CD4-positive, alpha-beta memory T cell (primary cell): ENCODE measurements at regions not wholly inside any gene's neighbourhood (a gene's known extent, or its start where the extent isn't known, plus 50 kb on each side); places are given as distances from the start of the nearest gene placed in this dataset.

Experiments
- CTCF ChIA-PET: fragments of 350-600 bp; sonication (Branson Sonifier 250); formaldehyde crosslinking; loops from one replicate; lab custom pipeline; 2021; ENCODE audit warnings: inconsistent platforms; ENCODE audit not compliant: partially characterized antibody; lab: Charles Lee
- POLR2A ChIA-PET: fragments of 350-600 bp; sonication (Branson Sonifier 250); formaldehyde crosslinking; loops from one replicate; lab custom pipeline; 2021; ENCODE audit not compliant: partially characterized antibody; lab: Charles Lee
- DNase-seq, 5 donors: peaks; one replicate each; pipeline versions ENCODE4 v3.0.0 to v3.0.0-alpha.2; 2020 to 2022; ENCODE audit warnings: mixed read lengths in 1 of 5
- H3K27ac ChIP-seq: one replicate; pipeline ENCODE4 v1.7.0; 2013; ENCODE audit warnings: low read depth, low read length
- H3K27me3 ChIP-seq: 2 replicates; pipeline ENCODE4 v1.7.0; 2013; ENCODE audit warnings: mild to moderate bottlenecking, low read length, moderate library complexity; ENCODE audit not compliant: insufficient read depth
- H3K36me3 ChIP-seq: 2 replicates; pipeline ENCODE4 v1.7.0; 2013; ENCODE audit warnings: mild to moderate bottlenecking, low read length, moderate library complexity; ENCODE audit not compliant: insufficient read depth
- H3K4me1 ChIP-seq: 2 replicates; pipeline ENCODE4 v1.7.0; 2013; ENCODE audit warnings: mild to moderate bottlenecking, low read length, moderate library complexity; ENCODE audit not compliant: insufficient read depth
- H3K4me3 ChIP-seq, 2 donors: one replicate each; pipeline ENCODE4 v1.7.0; 2013; ENCODE audit warnings: low read length in 2 of 2, mild to moderate bottlenecking in 1 of 2
- H3K9me3 ChIP-seq, 2 donors: one replicate each; pipeline ENCODE4 v1.7.0; 2013; ENCODE audit warnings: low read length in 2 of 2, control low read depth in 1 of 2; ENCODE audit not compliant: control insufficient read depth in 1 of 2
- H3K27ac Mint-ChIP-seq, 7 donors: one replicate each; pipeline ENCODE4 v1.8.0; 2020 to 2021; ENCODE audit warnings: mixed read lengths in 7 of 7, mild to moderate bottlenecking in 6 of 7, inconsistent platforms in 3 of 7, moderate library complexity in 3 of 7
- H3K27me3 Mint-ChIP-seq, 2 donors: one replicate each; pipeline ENCODE4 v1.8.0; 2020 to 2021; ENCODE audit warnings: mixed read lengths in 2 of 2
- H3K36me3 Mint-ChIP-seq, 2 donors: one replicate each; pipeline ENCODE4 v1.8.0; 2020 to 2021; ENCODE audit warnings: mixed read lengths in 2 of 2, inconsistent platforms in 1 of 2, mild to moderate bottlenecking in 1 of 2
- H3K4me1 Mint-ChIP-seq, 4 donors: one replicate each; pipeline ENCODE4 v1.8.0; 2020 to 2021; ENCODE audit warnings: mixed read lengths in 4 of 4, mild to moderate bottlenecking in 1 of 4
- H3K4me3 Mint-ChIP-seq, 8 donors: one replicate each; pipeline ENCODE4 v1.8.0; 2020 to 2021; ENCODE audit warnings: mixed read lengths in 8 of 8, mild to moderate bottlenecking in 7 of 8, moderate library complexity in 6 of 8, inconsistent platforms in 3 of 8
- H3K9me3 Mint-ChIP-seq, 8 donors: one replicate each; pipeline ENCODE4 v1.8.0; 2020 to 2021; ENCODE audit warnings: mixed read lengths in 8 of 8, mild to moderate bottlenecking in 5 of 8, inconsistent platforms in 3 of 8, moderate library complexity in 1 of 8
- intact Hi-C: fragments of 100-400 bp; cut with micrococcal nuclease; formaldehyde crosslinking; loops from one replicate; pipeline ENCODE4 v1.15.1; 2023

GRCh38 chr13:40403509-40404241 lies 262.8 kb downstream of the FOXO1 start:
- ChIA-PET CTCF (no interaction called here), POLR2A (no interaction called here)
- H3K27ac Mint-ChIP-seq, result no peak overlapping the region
- intact Hi-C loops, result no loop called here
- peaks cover 0 to 5% (median 0%) of the 10 kb centered on the region in 8 donors for H3K9me3 Mint-ChIP-seq
- H3K36me3 Mint-ChIP-seq, result no peaks in the 10 kb centered on the region
- no peak overlapping the region for H3K27ac ChIP-seq
- no peak overlapping the region for H3K4me3 Mint-ChIP-seq
- peaks cover 8 to 16% (median 12%) of the 10 kb centered on the region in 4 donors for H3K4me1 Mint-ChIP-seq
- no peaks in the 10 kb centered on the region for H3K27me3 ChIP-seq
- H3K27me3 Mint-ChIP-seq, result no peaks in the 10 kb centered on the region
- H3K4me3 ChIP-seq, result no peak overlapping the region
- DNase-seq, result no peak
- H3K9me3 ChIP-seq, result no peaks in the 10 kb centered on the region
- peaks cover 10% of the 10 kb centered on the region for H3K4me1 ChIP-seq
- H3K36me3 ChIP-seq, result no peaks in the 10 kb centered on the region

GRCh38 chr13:40404407-40404806 lies 262.0 kb downstream of the FOXO1 start:
- Mint-ChIP-seq H3K9me3 (peaks cover 0 to 5% (median 0%) of the 10 kb centered on the region in 8 donors), H3K27ac (no peak overlapping the region), H3K4me1 (peaks cover 8 to 16% (median 11%) of the 10 kb centered on the region in 4 donors), H3K4me3 (no peak overlapping the region), H3K27me3 (no peaks in the 10 kb centered on the region), H3K36me3 (no peaks in the 10 kb centered on the region)
- Histone ChIP-seq H3K27ac (no peak overlapping the region), H3K4me3 (no peak overlapping the region), H3K9me3 (no peaks in the 10 kb centered on the region), H3K27me3 (no peaks in the 10 kb centered on the region), H3K36me3 (no peaks in the 10 kb centered on the region), H3K4me1 (peaks cover 10% of the 10 kb centered on the region)
- CTCF ChIA-PET, result no interaction called here
- intact Hi-C loops, result no loop called here
- POLR2A ChIA-PET, result interaction anchor here (0.5 kb wide), 1 partner anchor 81 kb away, joined by 3 read pairs; no protein-coding TSS in a partner anchor
- DNase-seq, result no peak

- no peak overlapping the region for H3K4me3 ChIP-seq
- Mint-ChIP-seq H3K4me1 (peaks cover 8 to 16% (median 11%) of the 10 kb centered on the region in 4 donors), H3K36me3 (peaks cover 0 to under 1% of the 10 kb centered on the region in 2 donors), H3K27ac (peak overlapping the region in 2 of 7 donors; percentile 5 to 27), H3K4me3 (no peak overlapping the region), H3K27me3 (no peaks in the 10 kb centered on the region), H3K9me3 (peaks cover 0 to 5% (median under 1%) of the 10 kb centered on the region in 8 donors)
- CTCF ChIA-PET, result no interaction called here
- peaks cover 10% of the 10 kb centered on the region for H3K4me1 ChIP-seq
- POLR2A ChIA-PET, result interaction anchor here (0.5 kb wide), 1 partner anchor 80 kb away, joined by 3 read pairs; no protein-coding TSS in a partner anchor
- no peaks in the 10 kb centered on the region for H3K27me3 ChIP-seq
- intact Hi-C loops, result no loop called here
- H3K27ac ChIP-seq, result no peak overlapping the region
- H3K9me3 ChIP-seq, result no peaks in the 10 kb centered on the region
- DNase-seq, result no peak
- H3K36me3 ChIP-seq, result no peaks in the 10 kb centered on the region
Observed at GRCh38 chr13:40404967-40405716, 261.3 kb downstream of the FOXO1 start.

GRCh38 chr13:40406405-40407120 lies 259.9 kb downstream of the FOXO1 start:
- no peaks in the 10 kb centered on the region for H3K27me3 Mint-ChIP-seq
- CTCF ChIA-PET, result no interaction called here

GRCh38 chr13:40407567-40407966 lies 258.9 kb downstream of the FOXO1 start:
- intact Hi-C loops, result no loop called here
- Histone ChIP-seq H3K4me3 (no peak overlapping the region), H3K27ac (no peak overlapping the region), H3K27me3 (no peaks in the 10 kb centered on the region), H3K4me1 (peaks cover 3% of the 10 kb centered on the region), H3K9me3 (no peaks in the 10 kb centered on the region), H3K36me3 (no peaks in the 10 kb centered on the region)
- Mint-ChIP-seq H3K36me3 (peaks cover 0 to 4% of the 10 kb centered on the region in 2 donors), H3K27me3 (no peaks in the 10 kb centered on the region), H3K27ac (no peak overlapping the region), H3K4me3 (no peak overlapping the region), H3K4me1 (peaks cover under 1 to 8% (median 2%) of the 10 kb centered on the region in 4 donors), H3K9me3 (peaks cover 2 to 14% (median 5%) of the 10 kb centered on the region in 8 donors)
- no peak for DNase-seq
- CTCF ChIA-PET, result no interaction called here
- POLR2A ChIA-PET, result interaction anchor here (0.6 kb wide), 1 partner anchor 72 kb away, joined by 3 read pairs; no protein-coding TSS in a partner anchor

More at GRCh38 chr13:40406405-40407120, 259.9 kb downstream of the FOXO1 start:
- no peak for DNase-seq
- intact Hi-C loops, result no loop called here
- Mint-ChIP-seq H3K4me3 (no peak overlapping the region), H3K9me3 (peaks cover 2 to 14% (median 5%) of the 10 kb centered on the region in 8 donors), H3K36me3 (peaks cover 0 to 4% of the 10 kb centered on the region in 2 donors), H3K27ac (no peak overlapping the region), H3K4me1 (peaks cover 7 to 13% (median 9%) of the 10 kb centered on the region in 4 donors)
- POLR2A ChIA-PET, result no interaction called here
- no peak overlapping the region for H3K27ac ChIP-seq
- no peaks in the 10 kb centered on the region for H3K27me3 ChIP-seq
- H3K36me3 ChIP-seq, result no peaks in the 10 kb centered on the region
- peaks cover 10% of the 10 kb centered on the region for H3K4me1 ChIP-seq
- no peaks in the 10 kb centered on the region for H3K9me3 ChIP-seq
- H3K4me3 ChIP-seq, result no peak overlapping the region

- no peak overlapping the region for H3K4me3 ChIP-seq
- H3K9me3 ChIP-seq, result no peaks in the 10 kb centered on the region
- Mint-ChIP-seq H3K27me3 (no peaks in the 10 kb centered on the region), H3K4me1 (peaks cover 0 to 3% (median 1%) of the 10 kb centered on the region in 4 donors), H3K36me3 (peaks cover 0 to 4% of the 10 kb centered on the region in 2 donors), H3K27ac (no peak overlapping the region), H3K9me3 (peaks cover 2 to 14% (median 5%) of the 10 kb centered on the region in 8 donors), H3K4me3 (no peak overlapping the region)
- DNase-seq, result no peak
- no peaks in the 10 kb centered on the region for H3K36me3 ChIP-seq
- H3K4me1 ChIP-seq, result no peaks in the 10 kb centered on the region
- intact Hi-C loops, result no loop called here
- no peak overlapping the region for H3K27ac ChIP-seq
- no peaks in the 10 kb centered on the region for H3K27me3 ChIP-seq
- CTCF ChIA-PET, result no interaction called here
- POLR2A ChIA-PET, result no interaction called here
Observed at GRCh38 chr13:40408602-40409001, 257.8 kb downstream of the FOXO1 start.
